Pancreas (tissue), 10 donors: ENCODE measurements at regions not wholly inside any gene's neighbourhood (a gene's known extent, or its start where the extent isn't known, plus 50 kb on each side); places are given as distances from the start of the nearest gene placed in this dataset.
"Not testable (repeated sequence)": the region's sequence is repeated elsewhere in the genome, so short reads cannot be mapped to it uniquely, and the experiment has no call there.

ENCODE experiments used
- ATAC-seq, 4 donors: fragments of 200-7000 bp; cut with Tn5 transposase; one replicate each; pipeline versions ENCODE4 v1.8.0 to v1.9.1; 2020; ENCODE audit warnings: mild to moderate bottlenecking in 4 of 4, moderate library complexity in 4 of 4
- DNase-seq, 6 donors: peaks; one replicate each; pipeline ENCODE4 v3.0.0-alpha.2; 2020
- FAIRE-seq: peaks from 2 replicates; lab custom pipeline; 2012; peaks lifted over from hg19 to GRCh38; lab: Jason Lieb, UNC
- H3K27ac ChIP-seq, 4 donors: fragments of 200-600 bp; sonication (generic); 1 replicate in 3 of 4; 2 replicates in 1 of 4; pipeline versions ENCODE4 v1.5.0 to v1.8.0; 2020
- H3K27me3 ChIP-seq, 4 donors: fragments of 200-600 bp; one replicate each; pipeline ENCODE4 v1.8.0; 2021
- H3K36me3 ChIP-seq, 3 donors: fragments of 200-600 bp; sonication (generic) in 1 of 3; one replicate each; pipeline versions ENCODE4 v1.5.0 to v1.8.0; 2020 to 2021
- H3K4me1 ChIP-seq, 3 donors: fragments of 200-600 bp; one replicate each; pipeline ENCODE4 v1.8.0; 2021
- H3K4me3 ChIP-seq, 4 donors: fragments of 200-600 bp; sonication (generic) in 2 of 4; one replicate each; pipeline versions ENCODE4 v1.5.0 to v1.8.0; 2020 to 2021
- H3K9me3 ChIP-seq, 4 donors: fragments of 200-600 bp; one replicate each; pipeline ENCODE4 v1.8.0; 2021
- WGBS, 2 donors: extraction: QIAGEN DNeasy Blood & Tissue Kit; methylation state at CpG; one replicate each; pipeline ENCODE4 v1.1.7; 2013; 5-methylcytosine and 5-hydroxymethylcytosine counted together
- intact Hi-C, 3 donors: fragments of 100-400 bp; cut with DNase I; formaldehyde crosslinking; loops; one replicate each; pipeline versions ENCODE4 v1.11.1 to v1.14.2; 2022
- TF ChIP-seq, protein P1 (sequence below), 4 donors: fragments of 200-600 bp; sonication (generic) in 3 of 4; IDR thresholded peaks; one replicate each; pipeline versions ENCODE4 v1.5.0 to v1.8.0; 2021; ENCODE audit warnings: antibody characterized with exemption in 4 of 4
- donor health status: healthy with polysubstance abuse.
- donor health status: DM: no; HTN: no; CAD: no; lungs with moderate emphysema.
- donor health status: DM: no; HTN: no; CAD: no.
- donor health status: control.
- donor health status: control.
- donor health status: Bipolar disorder and iron deficiency.
- donor health status: DM: yes; HTN: yes; CAD: no.
- donor health status: DM: no; HTN: no; CAD: no.
- donor health status: DM: no; HTN: no; CAD: no.
- donor health status: DM: yes; HTN: yes; CAD: no.

DNA sequence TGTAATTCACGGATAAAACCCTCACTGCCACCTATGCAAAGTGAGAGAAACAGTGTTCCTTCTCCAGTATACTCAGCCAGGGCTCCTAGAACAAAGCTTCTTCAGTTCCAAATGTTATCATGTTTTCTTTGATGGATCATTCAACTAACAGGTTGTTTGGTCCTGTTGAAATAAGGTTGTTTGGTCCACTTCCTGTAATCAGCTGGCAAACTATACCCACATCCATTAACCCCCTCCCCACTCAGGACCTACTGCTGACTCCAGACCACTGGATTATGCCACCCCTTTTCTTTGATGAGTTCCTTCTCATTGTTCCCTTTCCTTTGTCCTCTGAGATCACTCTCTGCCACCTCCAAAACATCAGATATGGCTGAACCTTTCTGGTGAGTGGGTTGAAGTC is 267.7 kb upstream of the USP25 start:
- Histone ChIP-seq H3K36me3 (no peaks in the 10 kb centered on the region), H3K4me1 (no peaks in the 10 kb centered on the region), H3K27me3 (no peaks in the 10 kb centered on the region), H3K4me3 (no peak overlapping the region), H3K9me3 (no peaks in the 10 kb centered on the region), H3K27ac (no peak overlapping the region)
- 67 to 82% methylated on average over 1 of the region's 1 CpG for WGBS, 2 donors
- DNase-seq (no peak), ATAC-seq (no peak), FAIRE-seq (no peak)
- intact Hi-C loops: no loop called here
- TF ChIP-seq, protein P1, sequence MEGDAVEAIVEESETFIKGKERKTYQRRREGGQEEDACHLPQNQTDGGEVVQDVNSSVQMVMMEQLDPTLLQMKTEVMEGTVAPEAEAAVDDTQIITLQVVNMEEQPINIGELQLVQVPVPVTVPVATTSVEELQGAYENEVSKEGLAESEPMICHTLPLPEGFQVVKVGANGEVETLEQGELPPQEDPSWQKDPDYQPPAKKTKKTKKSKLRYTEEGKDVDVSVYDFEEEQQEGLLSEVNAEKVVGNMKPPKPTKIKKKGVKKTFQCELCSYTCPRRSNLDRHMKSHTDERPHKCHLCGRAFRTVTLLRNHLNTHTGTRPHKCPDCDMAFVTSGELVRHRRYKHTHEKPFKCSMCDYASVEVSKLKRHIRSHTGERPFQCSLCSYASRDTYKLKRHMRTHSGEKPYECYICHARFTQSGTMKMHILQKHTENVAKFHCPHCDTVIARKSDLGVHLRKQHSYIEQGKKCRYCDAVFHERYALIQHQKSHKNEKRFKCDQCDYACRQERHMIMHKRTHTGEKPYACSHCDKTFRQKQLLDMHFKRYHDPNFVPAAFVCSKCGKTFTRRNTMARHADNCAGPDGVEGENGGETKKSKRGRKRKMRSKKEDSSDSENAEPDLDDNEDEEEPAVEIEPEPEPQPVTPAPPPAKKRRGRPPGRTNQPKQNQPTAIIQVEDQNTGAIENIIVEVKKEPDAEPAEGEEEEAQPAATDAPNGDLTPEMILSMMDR (IDR thresholded peaks at IDR 0.05): no peak

DNA sequence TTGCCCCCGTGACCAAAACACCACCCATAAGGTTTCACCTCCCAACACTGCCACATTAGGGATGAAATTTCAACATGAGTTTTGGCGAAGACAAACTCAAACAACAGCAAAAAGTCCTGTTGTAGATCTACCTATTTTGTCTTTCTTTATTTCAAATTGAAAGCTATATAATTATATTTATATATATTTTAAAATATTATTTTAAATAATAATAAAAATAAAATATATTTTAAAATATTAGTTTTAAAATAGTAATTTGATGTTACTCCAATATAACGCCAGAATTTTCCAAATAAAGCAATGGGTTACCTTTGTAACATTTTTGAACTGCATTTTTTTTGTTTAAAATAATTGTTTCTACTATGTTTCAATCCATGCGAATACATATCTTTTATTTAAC is 263.5 kb upstream of the USP25 start:
- no peak overlapping the region for H3K27ac ChIP-seq
- DNase-seq (no peak), ATAC-seq (no peak), FAIRE-seq (peak; percentile 39)
- H3K27me3 ChIP-seq: no peaks in the 10 kb centered on the region
- TF ChIP-seq, protein P1 (IDR thresholded peaks at IDR 0.05): no peak
- H3K4me1 ChIP-seq: no peaks in the 10 kb centered on the region
- no peaks in the 10 kb centered on the region for H3K9me3 ChIP-seq
- H3K4me3 ChIP-seq: no peak overlapping the region
- 88 to 91% methylated on average over 4 of the region's 4 CpGs for WGBS, 2 donors
- no peaks in the 10 kb centered on the region for H3K36me3 ChIP-seq
- intact Hi-C loops: no loop called here

DNA sequence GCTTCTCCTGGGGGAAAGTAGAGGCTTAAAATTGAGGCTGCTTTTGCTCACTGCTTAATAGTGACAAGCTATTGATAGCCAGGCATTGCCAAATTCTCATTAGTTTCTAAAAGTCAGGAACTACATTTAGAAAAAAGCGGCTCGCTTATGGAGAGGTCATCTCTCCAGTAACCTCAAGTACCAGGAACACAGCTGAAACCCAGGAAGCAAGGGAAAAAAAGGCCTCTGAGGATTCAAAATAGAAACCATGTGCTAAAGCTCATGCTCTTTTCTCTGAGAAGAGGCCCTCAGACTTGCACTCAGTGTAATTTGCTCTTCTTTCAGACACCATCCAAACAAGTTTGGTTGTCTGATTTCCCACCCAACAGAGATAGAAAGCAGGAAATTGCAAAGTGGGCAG is 261.4 kb upstream of the USP25 start:
- no peaks in the 10 kb centered on the region for H3K27me3 ChIP-seq
- H3K36me3 ChIP-seq: no peaks in the 10 kb centered on the region
- intact Hi-C loops: no loop called here
- no peak for FAIRE-seq
- no peak overlapping the region for H3K27ac ChIP-seq
- H3K4me3 ChIP-seq: no peak overlapping the region
- TF ChIP-seq, protein P1 (IDR thresholded peaks at IDR 0.05): no peak
- DNase-seq: no peak
- no peaks in the 10 kb centered on the region for H3K9me3 ChIP-seq
- no peak for ATAC-seq
- H3K4me1 ChIP-seq: no peaks in the 10 kb centered on the region
- WGBS, 2 donors: 92 to 96% methylated on average over 2 of the region's 2 CpGs

DNA sequence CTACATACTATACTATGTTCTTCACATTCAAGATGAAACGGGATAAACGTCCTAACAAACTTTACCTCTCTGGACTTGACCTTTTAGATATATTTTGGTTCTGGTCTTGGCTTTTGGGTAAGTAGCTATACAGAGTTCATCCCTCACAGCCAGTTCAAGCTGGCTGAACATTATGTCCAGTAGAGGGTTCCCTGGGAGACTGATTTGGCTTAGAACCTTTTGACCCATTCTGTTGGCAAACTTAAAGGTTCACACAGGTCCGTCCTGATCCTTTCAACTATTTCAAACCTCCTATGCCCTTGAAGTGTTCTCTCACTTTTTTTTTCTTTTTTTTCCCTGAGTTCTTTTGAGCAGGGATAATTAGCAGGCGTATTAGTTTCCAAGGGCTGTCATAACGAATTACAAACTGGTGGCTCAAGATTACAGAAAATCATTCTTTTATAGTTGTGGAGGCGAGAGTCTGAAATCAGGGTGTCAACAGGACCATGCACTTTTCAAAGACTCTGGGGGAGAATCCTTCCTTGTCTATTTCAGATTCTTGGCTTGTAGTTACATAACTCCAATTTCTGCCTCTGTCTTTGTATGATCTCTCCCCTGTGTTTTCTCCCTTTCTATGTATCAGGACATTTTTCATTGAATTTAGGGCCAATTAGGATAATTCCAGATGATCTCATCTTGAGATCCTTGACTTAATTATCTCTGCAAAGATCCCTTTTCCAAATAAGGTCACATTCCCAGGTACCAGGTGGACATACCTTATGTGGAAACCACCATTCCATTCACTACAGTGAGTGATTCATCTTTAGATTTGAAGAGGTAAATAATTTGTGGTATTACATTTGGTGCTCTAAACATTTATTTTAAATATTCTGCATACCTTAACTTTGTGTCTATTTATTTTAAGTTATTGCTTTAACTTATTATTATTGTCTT is 257.4 kb upstream of the USP25 start:
- Histone ChIP-seq H3K4me1 (no peaks in the 10 kb centered on the region), H3K36me3 (no peaks in the 10 kb centered on the region), H3K4me3 (no peak overlapping the region), H3K9me3 (no peaks in the 10 kb centered on the region), H3K27ac (no peak overlapping the region), H3K27me3 (no peaks in the 10 kb centered on the region)
- TF ChIP-seq, protein P1 (IDR thresholded peaks at IDR 0.05): no peak
- WGBS, 2 donors: 81 to 85% methylated on average over 6 of the region's 6 CpGs
- FAIRE-seq (no peak), DNase-seq (no peak), ATAC-seq (no peak)
- intact Hi-C loops: no loop called here

- H3K27me3 ChIP-seq, FAIRE-seq, intact Hi-C loops, H3K27ac ChIP-seq, H3K9me3 ChIP-seq, H3K4me3 ChIP-seq, DNase-seq, H3K4me1 ChIP-seq, ATAC-seq, H3K36me3 ChIP-seq: not testable (repeated sequence)
- 78 to 94% methylated on average over 3 of the region's 3 CpGs for WGBS, 2 donors
Measured at GRCh38 chr21:15477773-15478172, 252.0 kb upstream of the USP25 start.
